Upper lobe of left lung (tissue), 6 donors: ENCODE measurements at regions not wholly inside any gene's neighbourhood (a gene's known extent, or its start where the extent isn't known, plus 50 kb on each side); places are given as distances from the start of the nearest gene placed in this dataset.

Experiments
- ATAC-seq, 2 donors: fragments of 200-7000 bp; cut with Tn5 transposase; one replicate each; pipeline ENCODE4 v1.9.1; 2022; ENCODE audit warnings: mild to moderate bottlenecking in 2 of 2, moderate library complexity in 2 of 2; ENCODE audit not compliant: low FRiP score in 2 of 2
- DNase-seq, 2 donors: peaks; one replicate each; pipeline ENCODE4 v3.0.0-alpha.2; 2019 to 2020
- H3K27ac ChIP-seq, 4 donors: fragments of 200-600 bp; sonication (generic); one replicate each; pipeline ENCODE4 v1.5.1; 2016 to 2019
- H3K27me3 ChIP-seq, 4 donors: fragments of 200-600 bp; sonication (generic); one replicate each; pipeline ENCODE4 v1.5.1; 2017 to 2019
- H3K36me3 ChIP-seq, 4 donors: fragments of 200-600 bp; sonication (generic); one replicate each; pipeline ENCODE4 v1.5.1; 2016 to 2019
- H3K4me1 ChIP-seq, 4 donors: fragments of 200-600 bp; sonication (generic); one replicate each; pipeline ENCODE4 v1.5.1; 2018 to 2019
- H3K4me3 ChIP-seq, 4 donors: fragments of 200-600 bp; sonication (generic); one replicate each; pipeline ENCODE4 v1.5.1; 2017 to 2019; ENCODE audit warnings: mild to moderate bottlenecking in 2 of 4, moderate library complexity in 1 of 4
- H3K9me3 ChIP-seq, 4 donors: fragments of 200-600 bp; sonication (generic); one replicate each; pipeline ENCODE4 v1.5.1; 2018 to 2019
- EP300 ChIP-seq, 4 donors: sonication (generic); formaldehyde crosslinking; IDR thresholded peaks; one replicate each; pipeline ENCODE4 v1.5.1; 2017; ENCODE audit warnings: antibody characterized with exemption in 4 of 4, control low read depth in 2 of 4
- POLR2A ChIP-seq, 4 donors: fragments of 450-650 bp; IDR thresholded peaks; one replicate each; pipeline ENCODE4 v1.5.1; 2016 to 2017; ENCODE audit warnings: antibody characterized with exemption in 4 of 4, mild to moderate bottlenecking in 2 of 4
- POLR2AphosphoS5 ChIP-seq, 2 donors: sonication (generic); formaldehyde crosslinking; IDR thresholded peaks; one replicate each; pipeline ENCODE4 v1.5.1; 2017; ENCODE audit warnings: antibody characterized with exemption in 2 of 2
- WGBS, 2 donors: methylation state at CpG; one replicate each; pipeline ENCODE4 v1.1.5; 2017 to 2018; 5-methylcytosine and 5-hydroxymethylcytosine counted together
- TF ChIP-seq, protein P1 (sequence below), 6 experiments: fragments of 450-650 bp in 4 of 6; fragments of 200-600 bp in 2 of 6; sonication (generic) in 2 of 6; IDR thresholded peaks; one replicate each; pipeline ENCODE4 v1.5.1; 2016 to 2019; ENCODE audit warnings: antibody characterized with exemption in 6 of 6
- donor health status: DM: no; HTN: no; CAD: no; lungs with moderate emphysema.
- donor health status: DM: no; HTN: yes; CAD: no; lungs with severe emphysema.

DNA sequence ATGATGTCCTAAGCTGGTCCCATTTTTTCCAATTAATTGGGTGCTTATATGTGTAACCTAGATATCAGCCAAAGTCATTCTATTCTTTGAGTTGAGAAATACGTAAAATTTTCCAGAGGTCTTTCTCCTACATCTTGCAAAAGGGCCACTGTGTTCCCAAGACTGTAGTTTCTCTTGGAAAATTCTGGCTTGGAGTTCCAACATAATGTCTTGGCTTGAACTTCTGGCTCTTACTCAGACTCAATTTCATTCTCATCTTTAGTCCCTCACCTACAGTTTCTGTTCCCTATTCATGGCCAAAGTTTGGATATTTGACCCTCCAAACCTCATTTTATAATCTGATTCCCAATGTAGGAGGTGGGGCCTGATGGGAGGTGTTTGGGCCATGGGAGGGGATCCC lies 201.4 kb upstream of the ARHGEF26 start:
- Histone ChIP-seq H3K4me1 (no peaks in the 10 kb centered on the region), H3K27me3 (no peaks in the 10 kb centered on the region), H3K4me3 (no peak overlapping the region), H3K36me3 (no peaks in the 10 kb centered on the region), H3K27ac (no peak overlapping the region), H3K9me3 (no peaks in the 10 kb centered on the region)
- DNase-seq: no peak
- no peak for TF ChIP-seq POLR2AphosphoS5 (IDR thresholded peaks at IDR 0.05)
- no peak for TF ChIP-seq EP300 (IDR thresholded peaks at IDR 0.05)
- no peak for TF ChIP-seq POLR2A (IDR thresholded peaks at IDR 0.05)
- TF ChIP-seq, protein P1, sequence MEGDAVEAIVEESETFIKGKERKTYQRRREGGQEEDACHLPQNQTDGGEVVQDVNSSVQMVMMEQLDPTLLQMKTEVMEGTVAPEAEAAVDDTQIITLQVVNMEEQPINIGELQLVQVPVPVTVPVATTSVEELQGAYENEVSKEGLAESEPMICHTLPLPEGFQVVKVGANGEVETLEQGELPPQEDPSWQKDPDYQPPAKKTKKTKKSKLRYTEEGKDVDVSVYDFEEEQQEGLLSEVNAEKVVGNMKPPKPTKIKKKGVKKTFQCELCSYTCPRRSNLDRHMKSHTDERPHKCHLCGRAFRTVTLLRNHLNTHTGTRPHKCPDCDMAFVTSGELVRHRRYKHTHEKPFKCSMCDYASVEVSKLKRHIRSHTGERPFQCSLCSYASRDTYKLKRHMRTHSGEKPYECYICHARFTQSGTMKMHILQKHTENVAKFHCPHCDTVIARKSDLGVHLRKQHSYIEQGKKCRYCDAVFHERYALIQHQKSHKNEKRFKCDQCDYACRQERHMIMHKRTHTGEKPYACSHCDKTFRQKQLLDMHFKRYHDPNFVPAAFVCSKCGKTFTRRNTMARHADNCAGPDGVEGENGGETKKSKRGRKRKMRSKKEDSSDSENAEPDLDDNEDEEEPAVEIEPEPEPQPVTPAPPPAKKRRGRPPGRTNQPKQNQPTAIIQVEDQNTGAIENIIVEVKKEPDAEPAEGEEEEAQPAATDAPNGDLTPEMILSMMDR (IDR thresholded peaks at IDR 0.05): no peak
- WGBS, 2 donors: 88 to 93% methylated on average over 1 of the region's 1 CpG
- no peak for ATAC-seq

DNA sequence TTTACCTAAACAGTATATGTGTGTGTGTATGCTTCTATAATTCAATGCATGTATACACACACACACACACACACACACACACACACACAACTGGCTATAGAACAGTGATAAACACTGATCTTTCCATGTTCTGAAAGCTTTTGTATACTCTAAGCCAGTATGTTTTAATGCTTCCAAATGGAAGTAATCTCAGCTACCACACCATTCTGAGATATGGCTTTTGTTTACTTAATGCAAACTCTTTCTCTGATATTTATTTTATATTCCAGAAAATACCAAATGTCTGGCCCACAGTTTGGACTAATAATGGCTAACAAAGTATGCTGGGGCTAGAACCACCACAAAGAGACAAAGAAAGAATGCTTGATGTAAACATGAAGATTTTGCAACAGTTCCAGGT lies 199.4 kb upstream of the ARHGEF26 start:
- Histone ChIP-seq H3K4me1 (no peaks in the 10 kb centered on the region), H3K36me3 (no peaks in the 10 kb centered on the region), H3K27me3 (no peaks in the 10 kb centered on the region), H3K27ac (no peak overlapping the region), H3K9me3 (no peaks in the 10 kb centered on the region), H3K4me3 (no peak overlapping the region)
- DNase-seq (no peak), ATAC-seq (no peak)
- TF ChIP-seq POLR2AphosphoS5 (IDR thresholded peaks at IDR 0.05) (no peak), POLR2A (IDR thresholded peaks at IDR 0.05) (no peak), EP300 (IDR thresholded peaks at IDR 0.05) (no peak)
- TF ChIP-seq, protein P1 (IDR thresholded peaks at IDR 0.05): no peak

DNA sequence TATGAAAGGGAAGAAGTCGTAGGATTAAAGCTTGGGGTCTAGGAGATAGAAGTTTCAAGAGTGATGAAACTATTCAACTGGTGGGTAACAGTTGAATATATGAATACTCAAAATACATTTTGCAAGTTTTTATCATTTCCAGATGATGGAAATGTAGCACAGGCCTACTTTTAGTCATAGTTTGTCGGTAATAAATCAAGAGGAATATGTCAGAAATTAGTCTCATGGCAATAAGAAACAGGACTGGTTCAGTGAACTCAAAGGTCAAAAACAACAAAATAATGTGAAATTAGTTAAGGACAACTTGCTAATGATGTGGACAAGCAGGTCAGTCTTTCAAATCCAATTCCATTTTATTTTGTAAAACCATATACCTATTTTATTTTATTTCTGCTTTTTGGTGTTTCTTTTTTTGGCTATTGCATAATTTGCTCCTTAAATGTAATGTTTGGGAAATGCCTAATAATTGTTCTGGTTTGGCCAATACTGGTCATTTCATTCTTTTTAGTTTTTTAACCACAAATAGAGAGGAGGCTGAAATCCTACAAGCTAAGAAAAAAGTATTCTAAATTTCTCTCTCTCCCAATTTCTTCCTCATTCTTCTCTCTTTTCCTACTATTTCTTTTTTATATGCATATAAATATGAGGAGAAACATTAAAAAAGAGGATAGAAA lies 195.2 kb upstream of the ARHGEF26 start:
- peak in 1 of 2 donors; percentile 61 for ATAC-seq
- TF ChIP-seq EP300 (IDR thresholded peaks at IDR 0.05): no peak
- TF ChIP-seq, protein P1 (IDR thresholded peaks at IDR 0.05): no peak
- no peak for TF ChIP-seq POLR2A (IDR thresholded peaks at IDR 0.05)
- no peak for TF ChIP-seq POLR2AphosphoS5 (IDR thresholded peaks at IDR 0.05)

DNA sequence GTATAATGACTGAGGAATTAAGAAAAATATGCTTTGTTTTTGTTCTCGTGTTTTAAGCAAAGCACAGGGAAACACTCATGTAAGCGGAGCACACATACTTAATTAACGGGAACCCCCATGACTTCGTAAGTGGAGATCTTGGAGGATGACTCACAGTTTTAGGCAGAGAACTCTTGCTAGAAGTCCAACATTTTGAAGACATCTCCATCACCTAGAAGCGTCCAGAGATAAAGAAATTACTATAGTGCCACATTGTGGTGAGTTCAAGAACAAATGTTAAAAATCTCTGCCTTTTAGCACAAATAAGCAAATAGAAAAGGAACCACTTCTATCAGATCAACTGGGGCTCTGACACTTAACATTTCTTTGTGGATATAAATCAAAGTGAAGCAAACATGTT lies 194.1 kb upstream of the ARHGEF26 start:
- H3K27me3 ChIP-seq: no peaks in the 10 kb centered on the region
- no peak for DNase-seq

More for the DNA sequence above, 195.2 kb upstream of the ARHGEF26 start:
- no peaks in the 10 kb centered on the region for H3K27me3 ChIP-seq
- H3K4me1 ChIP-seq: no peaks in the 10 kb centered on the region
- DNase-seq: no peak
- H3K4me3 ChIP-seq: no peak overlapping the region
- H3K27ac ChIP-seq: no peak overlapping the region
- H3K9me3 ChIP-seq: no peaks in the 10 kb centered on the region
- WGBS, 2 donors: 88 to 89% methylated on average over 2 of the region's 2 CpGs
- H3K36me3 ChIP-seq: no peaks in the 10 kb centered on the region

More for the DNA sequence above, 194.1 kb upstream of the ARHGEF26 start:
- TF ChIP-seq POLR2AphosphoS5 (IDR thresholded peaks at IDR 0.05): no peak
- TF ChIP-seq, protein P1 (IDR thresholded peaks at IDR 0.05): peak in 1 of 6 experiments; percentile 17
- 38 to 40% methylated on average over 5 of the region's 5 CpGs for WGBS, 2 donors
- Histone ChIP-seq H3K4me3 (no peak overlapping the region), H3K4me1 (no peaks in the 10 kb centered on the region), H3K27ac (no peak overlapping the region), H3K9me3 (no peaks in the 10 kb centered on the region), H3K36me3 (no peaks in the 10 kb centered on the region)
- peak in 1 of 2 donors; percentile 88 for ATAC-seq
